ENCODE measurements at regions not wholly inside any gene's neighbourhood (a gene's known extent, or its start where the extent isn't known, plus 50 kb on each side); places are given as distances from the start of the nearest gene placed in this dataset.

DNA sequence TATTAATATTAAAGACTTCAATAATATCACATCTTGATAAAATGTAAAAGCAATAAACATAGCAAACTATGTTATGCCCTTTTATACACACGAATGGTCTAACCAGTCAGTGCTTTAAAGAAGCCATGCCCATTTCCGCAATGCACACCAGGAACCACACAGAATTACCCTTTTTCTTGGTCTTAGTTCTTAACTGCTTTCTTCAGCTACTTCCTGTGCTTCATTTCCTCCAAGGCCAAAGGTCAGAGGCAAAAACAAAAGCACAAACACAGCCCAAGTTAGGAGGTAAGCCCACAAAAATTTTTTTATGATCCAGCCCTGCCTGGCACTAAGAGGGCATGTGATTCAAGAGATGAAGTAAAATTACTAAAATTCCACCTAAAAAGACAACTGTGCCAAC, 267.2 kb downstream of the FBXO15 start:
- TF ChIP-seq, protein P1, sequence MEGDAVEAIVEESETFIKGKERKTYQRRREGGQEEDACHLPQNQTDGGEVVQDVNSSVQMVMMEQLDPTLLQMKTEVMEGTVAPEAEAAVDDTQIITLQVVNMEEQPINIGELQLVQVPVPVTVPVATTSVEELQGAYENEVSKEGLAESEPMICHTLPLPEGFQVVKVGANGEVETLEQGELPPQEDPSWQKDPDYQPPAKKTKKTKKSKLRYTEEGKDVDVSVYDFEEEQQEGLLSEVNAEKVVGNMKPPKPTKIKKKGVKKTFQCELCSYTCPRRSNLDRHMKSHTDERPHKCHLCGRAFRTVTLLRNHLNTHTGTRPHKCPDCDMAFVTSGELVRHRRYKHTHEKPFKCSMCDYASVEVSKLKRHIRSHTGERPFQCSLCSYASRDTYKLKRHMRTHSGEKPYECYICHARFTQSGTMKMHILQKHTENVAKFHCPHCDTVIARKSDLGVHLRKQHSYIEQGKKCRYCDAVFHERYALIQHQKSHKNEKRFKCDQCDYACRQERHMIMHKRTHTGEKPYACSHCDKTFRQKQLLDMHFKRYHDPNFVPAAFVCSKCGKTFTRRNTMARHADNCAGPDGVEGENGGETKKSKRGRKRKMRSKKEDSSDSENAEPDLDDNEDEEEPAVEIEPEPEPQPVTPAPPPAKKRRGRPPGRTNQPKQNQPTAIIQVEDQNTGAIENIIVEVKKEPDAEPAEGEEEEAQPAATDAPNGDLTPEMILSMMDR (conservative IDR thresholded peaks at IDR 0.05; ENCODE audit: low read depth in 2 of 2): no peak
- TF ChIP-seq JUNB (IDR thresholded peaks at IDR 0.05; ENCODE audit: unreplicated experiment) (no peak), EZH2 (IDR thresholded peaks at IDR 0.05; ENCODE audit: low read depth, unreplicated experiment) (no peak), POLR2AphosphoS5 (IDR thresholded peaks at IDR 0.05; ENCODE audit: low read depth) (no peak), EZH2phosphoT487 (IDR thresholded peaks at IDR 0.05; ENCODE audit: unreplicated experiment) (no peak), ZNF114 (CRISPR knock-in tag; IDR thresholded peaks at IDR 0.05) (no peak), CREB1 (CRISPR knock-in tag; IDR thresholded peaks at IDR 0.05; ENCODE audit: low read depth) (no peak), ZNF331 (CRISPR knock-in tag; IDR thresholded peaks at IDR 0.05; ENCODE audit: low read depth) (no peak), NANOG (IDR thresholded peaks at IDR 0.05; ENCODE audit: borderline replicate concordance) (no peak)
- TF ChIP-seq, protein P2, sequence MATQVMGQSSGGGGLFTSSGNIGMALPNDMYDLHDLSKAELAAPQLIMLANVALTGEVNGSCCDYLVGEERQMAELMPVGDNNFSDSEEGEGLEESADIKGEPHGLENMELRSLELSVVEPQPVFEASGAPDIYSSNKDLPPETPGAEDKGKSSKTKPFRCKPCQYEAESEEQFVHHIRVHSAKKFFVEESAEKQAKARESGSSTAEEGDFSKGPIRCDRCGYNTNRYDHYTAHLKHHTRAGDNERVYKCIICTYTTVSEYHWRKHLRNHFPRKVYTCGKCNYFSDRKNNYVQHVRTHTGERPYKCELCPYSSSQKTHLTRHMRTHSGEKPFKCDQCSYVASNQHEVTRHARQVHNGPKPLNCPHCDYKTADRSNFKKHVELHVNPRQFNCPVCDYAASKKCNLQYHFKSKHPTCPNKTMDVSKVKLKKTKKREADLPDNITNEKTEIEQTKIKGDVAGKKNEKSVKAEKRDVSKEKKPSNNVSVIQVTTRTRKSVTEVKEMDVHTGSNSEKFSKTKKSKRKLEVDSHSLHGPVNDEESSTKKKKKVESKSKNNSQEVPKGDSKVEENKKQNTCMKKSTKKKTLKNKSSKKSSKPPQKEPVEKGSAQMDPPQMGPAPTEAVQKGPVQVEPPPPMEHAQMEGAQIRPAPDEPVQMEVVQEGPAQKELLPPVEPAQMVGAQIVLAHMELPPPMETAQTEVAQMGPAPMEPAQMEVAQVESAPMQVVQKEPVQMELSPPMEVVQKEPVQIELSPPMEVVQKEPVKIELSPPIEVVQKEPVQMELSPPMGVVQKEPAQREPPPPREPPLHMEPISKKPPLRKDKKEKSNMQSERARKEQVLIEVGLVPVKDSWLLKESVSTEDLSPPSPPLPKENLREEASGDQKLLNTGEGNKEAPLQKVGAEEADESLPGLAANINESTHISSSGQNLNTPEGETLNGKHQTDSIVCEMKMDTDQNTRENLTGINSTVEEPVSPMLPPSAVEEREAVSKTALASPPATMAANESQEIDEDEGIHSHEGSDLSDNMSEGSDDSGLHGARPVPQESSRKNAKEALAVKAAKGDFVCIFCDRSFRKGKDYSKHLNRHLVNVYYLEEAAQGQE (IDR thresholded peaks at IDR 0.05; ENCODE audit: unreplicated experiment): no peak
- TF ChIP-seq, protein P3, sequence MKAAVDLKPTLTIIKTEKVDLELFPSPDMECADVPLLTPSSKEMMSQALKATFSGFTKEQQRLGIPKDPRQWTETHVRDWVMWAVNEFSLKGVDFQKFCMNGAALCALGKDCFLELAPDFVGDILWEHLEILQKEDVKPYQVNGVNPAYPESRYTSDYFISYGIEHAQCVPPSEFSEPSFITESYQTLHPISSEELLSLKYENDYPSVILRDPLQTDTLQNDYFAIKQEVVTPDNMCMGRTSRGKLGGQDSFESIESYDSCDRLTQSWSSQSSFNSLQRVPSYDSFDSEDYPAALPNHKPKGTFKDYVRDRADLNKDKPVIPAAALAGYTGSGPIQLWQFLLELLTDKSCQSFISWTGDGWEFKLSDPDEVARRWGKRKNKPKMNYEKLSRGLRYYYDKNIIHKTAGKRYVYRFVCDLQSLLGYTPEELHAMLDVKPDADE (IDR thresholded peaks at IDR 0.05): no peak
- TF ChIP-seq, protein P4, sequence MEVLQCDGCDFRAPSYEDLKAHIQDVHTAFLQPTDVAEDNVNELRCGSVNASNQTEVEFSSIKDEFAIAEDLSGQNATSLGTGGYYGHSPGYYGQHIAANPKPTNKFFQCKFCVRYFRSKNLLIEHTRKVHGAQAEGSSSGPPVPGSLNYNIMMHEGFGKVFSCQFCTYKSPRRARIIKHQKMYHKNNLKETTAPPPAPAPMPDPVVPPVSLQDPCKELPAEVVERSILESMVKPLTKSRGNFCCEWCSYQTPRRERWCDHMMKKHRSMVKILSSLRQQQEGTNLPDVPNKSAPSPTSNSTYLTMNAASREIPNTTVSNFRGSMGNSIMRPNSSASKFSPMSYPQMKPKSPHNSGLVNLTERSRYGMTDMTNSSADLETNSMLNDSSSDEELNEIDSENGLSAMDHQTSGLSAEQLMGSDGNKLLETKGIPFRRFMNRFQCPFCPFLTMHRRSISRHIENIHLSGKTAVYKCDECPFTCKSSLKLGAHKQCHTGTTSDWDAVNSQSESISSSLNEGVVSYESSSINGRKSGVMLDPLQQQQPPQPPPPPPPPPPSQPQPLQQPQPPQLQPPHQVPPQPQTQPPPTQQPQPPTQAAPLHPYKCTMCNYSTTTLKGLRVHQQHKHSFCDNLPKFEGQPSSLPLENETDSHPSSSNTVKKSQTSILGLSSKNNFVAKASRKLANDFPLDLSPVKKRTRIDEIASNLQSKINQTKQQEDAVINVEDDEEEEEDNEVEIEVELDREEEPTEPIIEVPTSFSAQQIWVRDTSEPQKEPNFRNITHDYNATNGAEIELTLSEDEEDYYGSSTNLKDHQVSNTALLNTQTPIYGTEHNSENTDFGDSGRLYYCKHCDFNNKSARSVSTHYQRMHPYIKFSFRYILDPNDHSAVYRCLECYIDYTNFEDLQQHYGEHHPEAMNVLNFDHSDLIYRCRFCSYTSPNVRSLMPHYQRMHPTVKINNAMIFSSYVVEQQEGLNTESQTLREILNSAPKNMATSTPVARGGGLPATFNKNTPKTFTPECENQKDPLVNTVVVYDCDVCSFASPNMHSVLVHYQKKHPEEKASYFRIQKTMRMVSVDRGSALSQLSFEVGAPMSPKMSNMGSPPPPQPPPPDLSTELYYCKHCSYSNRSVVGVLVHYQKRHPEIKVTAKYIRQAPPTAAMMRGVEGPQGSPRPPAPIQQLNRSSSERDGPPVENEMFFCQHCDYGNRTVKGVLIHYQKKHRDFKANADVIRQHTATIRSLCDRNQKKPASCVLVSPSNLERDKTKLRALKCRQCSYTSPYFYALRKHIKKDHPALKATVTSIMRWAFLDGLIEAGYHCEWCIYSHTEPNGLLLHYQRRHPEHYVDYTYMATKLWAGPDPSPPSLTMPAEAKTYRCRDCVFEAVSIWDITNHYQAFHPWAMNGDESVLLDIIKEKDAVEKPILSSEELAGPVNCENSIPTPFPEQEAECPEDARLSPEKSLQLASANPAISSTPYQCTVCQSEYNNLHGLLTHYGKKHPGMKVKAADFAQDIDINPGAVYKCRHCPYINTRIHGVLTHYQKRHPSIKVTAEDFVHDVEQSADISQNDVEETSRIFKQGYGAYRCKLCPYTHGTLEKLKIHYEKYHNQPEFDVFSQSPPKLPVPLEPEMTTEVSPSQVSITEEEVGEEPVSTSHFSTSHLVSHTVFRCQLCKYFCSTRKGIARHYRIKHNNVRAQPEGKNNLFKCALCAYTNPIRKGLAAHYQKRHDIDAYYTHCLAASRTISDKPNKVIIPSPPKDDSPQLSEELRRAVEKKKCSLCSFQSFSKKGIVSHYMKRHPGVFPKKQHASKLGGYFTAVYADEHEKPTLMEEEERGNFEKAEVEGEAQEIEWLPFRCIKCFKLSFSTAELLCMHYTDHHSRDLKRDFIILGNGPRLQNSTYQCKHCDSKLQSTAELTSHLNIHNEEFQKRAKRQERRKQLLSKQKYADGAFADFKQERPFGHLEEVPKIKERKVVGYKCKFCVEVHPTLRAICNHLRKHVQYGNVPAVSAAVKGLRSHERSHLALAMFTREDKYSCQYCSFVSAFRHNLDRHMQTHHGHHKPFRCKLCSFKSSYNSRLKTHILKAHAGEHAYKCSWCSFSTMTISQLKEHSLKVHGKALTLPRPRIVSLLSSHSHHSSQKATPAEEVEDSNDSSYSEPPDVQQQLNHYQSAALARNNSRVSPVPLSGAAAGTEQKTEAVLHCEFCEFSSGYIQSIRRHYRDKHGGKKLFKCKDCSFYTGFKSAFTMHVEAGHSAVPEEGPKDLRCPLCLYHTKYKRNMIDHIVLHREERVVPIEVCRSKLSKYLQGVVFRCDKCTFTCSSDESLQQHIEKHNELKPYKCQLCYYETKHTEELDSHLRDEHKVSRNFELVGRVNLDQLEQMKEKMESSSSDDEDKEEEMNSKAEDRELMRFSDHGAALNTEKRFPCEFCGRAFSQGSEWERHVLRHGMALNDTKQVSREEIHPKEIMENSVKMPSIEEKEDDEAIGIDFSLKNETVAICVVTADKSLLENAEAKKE (CRISPR knock-in tag; IDR thresholded peaks at IDR 0.05): no peak

Measured in GM23338 (cell line).